Endothelial cell of umbilical vein (primary cell): ENCODE measurements at regions not wholly inside any gene's neighbourhood (a gene's known extent, or its start where the extent isn't known, plus 50 kb on each side); places are given as distances from the start of the nearest gene placed in this dataset.

ENCODE experiments used
- BruUV-seq: library from RNA; stranded (reverse); fragments of 400-500 nt; replicated peaks from 2 replicates; lab custom pipeline; 2021; lab: Mats Ljungman, UMichigan
- CTCF ChIA-PET: fragments of 300-600, 350-600 bp; sonication (Branson Sonifier 250); formaldehyde crosslinking; loops from one replicate; lab custom pipeline; 2021; ENCODE audit warnings: antibody characterized with exemption, inconsistent platforms; lab: Charles Lee
- POLR2A ChIA-PET: fragments of 300-600, 350-600 bp; sonication (Branson Sonifier 250); formaldehyde crosslinking; loops from one replicate; lab custom pipeline; 2021; ENCODE audit warnings: antibody characterized with exemption, inconsistent platforms; lab: Charles Lee
- DNase-seq: peaks from one replicate; pipeline ENCODE4 v3.0.0-alpha.2; 2011; ENCODE audit warnings: low read depth, low spot score
- FAIRE-seq: peaks from 2 replicates; lab custom pipeline; 2011; peaks lifted over from hg19 to GRCh38; lab: Jason Lieb, UNC
- H2AFZ ChIP-seq: 2 replicates; pipeline ENCODE4 v1.6.0; 2012; ENCODE audit warnings: low read depth, low read length, control low read depth, inconsistent platforms
- H3K27ac ChIP-seq: 2 replicates; pipeline ENCODE4 v1.5.1; 2011; ENCODE audit warnings: low read depth, mild to moderate bottlenecking, control low read depth, low read length, moderate library complexity; ENCODE audit not compliant: insufficient read depth
- H3K27me3 ChIP-seq, 2 experiments: 2 replicates each; pipeline versions ENCODE4 v1.6.0 to v1.6.1; 2011; ENCODE audit warnings: low read length in 2 of 2, mixed read lengths in 1 of 2; ENCODE audit not compliant: control insufficient read depth in 2 of 2, insufficient read depth in 2 of 2
- H3K36me3 ChIP-seq, 2 experiments: 2 replicates in 1 of 2; 3 replicates in 1 of 2; pipeline ENCODE4 v1.5.1; 2011; ENCODE audit warnings: low read length in 2 of 2, mild to moderate bottlenecking in 1 of 2, moderate library complexity in 1 of 2; ENCODE audit not compliant: control insufficient read depth in 2 of 2, insufficient read depth in 2 of 2; ENCODE audit errors: extremely low read depth in 1 of 2
- H3K4me1 ChIP-seq: 3 replicates; pipeline ENCODE4 v1.5.1; 2011; ENCODE audit warnings: mild to moderate bottlenecking, low read length; ENCODE audit not compliant: control insufficient read depth, insufficient read depth; ENCODE audit errors: extremely low read depth
- H3K4me2 ChIP-seq: 2 replicates; pipeline ENCODE4 v1.6.1; 2011; ENCODE audit warnings: low read length, control low read depth, mixed read lengths; ENCODE audit not compliant: insufficient read depth
- H3K4me3 ChIP-seq, 3 experiments: fragments of 200-600 bp in 1 of 3; sonication (generic), shearing (Covaris generic) in 1 of 3; replicated peaks in 1 of 3; 2 replicates each; pipeline ENCODE4 v1.5.1; 2011 to 2016; ENCODE audit warnings: control low read depth in 3 of 3, low read length in 3 of 3, mild to moderate bottlenecking in 2 of 3, inconsistent platforms in 1 of 3, low read depth in 1 of 3, moderate library complexity in 1 of 3; ENCODE audit not compliant: insufficient read depth in 1 of 3
- H3K79me2 ChIP-seq: 2 replicates; pipeline ENCODE4 v1.6.0; 2012; ENCODE audit warnings: low read length, inconsistent platforms; ENCODE audit not compliant: control insufficient read depth, insufficient read depth
- H3K9ac ChIP-seq: replicated peaks from 2 replicates; pipeline ENCODE3; 2011; ENCODE audit warnings: low read length, control low read depth; ENCODE audit not compliant: insufficient read depth; ENCODE audit errors: extremely low read depth
- H3K9me1 ChIP-seq: replicated peaks from 3 replicates; pipeline ENCODE4 v1.6.0; 2011; ENCODE audit warnings: mild to moderate bottlenecking, low read length; ENCODE audit not compliant: control insufficient read depth, insufficient read depth; ENCODE audit errors: extremely low read depth
- H3K9me3 ChIP-seq: replicated peaks from 2 replicates; pipeline ENCODE4 v1.5.1; 2012; ENCODE audit warnings: low read length, inconsistent platforms; ENCODE audit not compliant: control insufficient read depth, insufficient read depth
- H4K20me1 ChIP-seq: replicated peaks from 2 replicates; pipeline ENCODE3; 2011; ENCODE audit warnings: mild to moderate bottlenecking, low read length; ENCODE audit not compliant: control insufficient read depth, insufficient read depth; ENCODE audit errors: extremely low read depth
- EZH2 ChIP-seq: IDR thresholded peaks from 2 replicates; pipeline ENCODE4 v1.6.1; 2012; ENCODE audit warnings: borderline replicate concordance, low read depth, mild to moderate bottlenecking, moderate library complexity, low read length, inconsistent platforms; ENCODE audit not compliant: severe bottlenecking
- FOS ChIP-seq: IDR thresholded peaks from 2 replicates; pipeline ENCODE4 v1.6.1; 2011; ENCODE audit warnings: mild to moderate bottlenecking, low read length, moderate library complexity, borderline replicate concordance; ENCODE audit not compliant: insufficient read depth
- GATA2 ChIP-seq: IDR thresholded peaks from 2 replicates; pipeline ENCODE4 v1.7.0; 2011; ENCODE audit warnings: low read depth, mild to moderate bottlenecking, moderate library complexity, mixed read lengths, low read length; ENCODE audit not compliant: insufficient read length, insufficient read depth
- MYC ChIP-seq: IDR thresholded peaks from one replicate; pipeline ENCODE4 v1.6.1; 2011; ENCODE audit warnings: mild to moderate bottlenecking, low read depth, low read length
- POLR2A ChIP-seq: IDR thresholded peaks from 2 replicates; pipeline ENCODE4 v1.6.1; 2012; ENCODE audit warnings: low read depth, mild to moderate bottlenecking, control low read depth, low read length
- POLR2AphosphoS5 ChIP-seq: IDR thresholded peaks from 2 replicates; pipeline ENCODE4 v1.6.1; 2012; ENCODE audit warnings: low read depth, mild to moderate bottlenecking, control low read depth, low read length, moderate library complexity; ENCODE audit not compliant: insufficient read depth
- dilution Hi-C: fragments of 300-500 bp; cut with MboI; formaldehyde crosslinking; loops from one replicate; pipeline ENCODE4 v1.15.0; 2019; ENCODE audit warnings: low sequenced_read_pairs; ENCODE audit not compliant: extremely low pct_ligation_motif_present
- intact Hi-C: fragments of 100-400 bp; cut with micrococcal nuclease; formaldehyde crosslinking; loops from one replicate; pipeline ENCODE4 v1.10.0; 2022
- TF ChIP-seq, protein P1 (sequence below): IDR thresholded peaks from 2 replicates; pipeline ENCODE4 v1.6.1; 2011; ENCODE audit not compliant: insufficient read depth, insufficient read length
- TF ChIP-seq, protein P2 (sequence below), 2 donors: IDR thresholded peaks; 1 replicate in 1 of 2; 2 replicates in 1 of 2; pipeline ENCODE4 v1.5.1; 2011; ENCODE audit warnings: low read length in 2 of 2, mild to moderate bottlenecking in 2 of 2, moderate library complexity in 2 of 2, control low read depth in 1 of 2, inconsistent platforms in 1 of 2, low read depth in 1 of 2; ENCODE audit not compliant: insufficient read depth in 1 of 2; ENCODE audit errors: extremely low read depth in 1 of 2

DNA sequence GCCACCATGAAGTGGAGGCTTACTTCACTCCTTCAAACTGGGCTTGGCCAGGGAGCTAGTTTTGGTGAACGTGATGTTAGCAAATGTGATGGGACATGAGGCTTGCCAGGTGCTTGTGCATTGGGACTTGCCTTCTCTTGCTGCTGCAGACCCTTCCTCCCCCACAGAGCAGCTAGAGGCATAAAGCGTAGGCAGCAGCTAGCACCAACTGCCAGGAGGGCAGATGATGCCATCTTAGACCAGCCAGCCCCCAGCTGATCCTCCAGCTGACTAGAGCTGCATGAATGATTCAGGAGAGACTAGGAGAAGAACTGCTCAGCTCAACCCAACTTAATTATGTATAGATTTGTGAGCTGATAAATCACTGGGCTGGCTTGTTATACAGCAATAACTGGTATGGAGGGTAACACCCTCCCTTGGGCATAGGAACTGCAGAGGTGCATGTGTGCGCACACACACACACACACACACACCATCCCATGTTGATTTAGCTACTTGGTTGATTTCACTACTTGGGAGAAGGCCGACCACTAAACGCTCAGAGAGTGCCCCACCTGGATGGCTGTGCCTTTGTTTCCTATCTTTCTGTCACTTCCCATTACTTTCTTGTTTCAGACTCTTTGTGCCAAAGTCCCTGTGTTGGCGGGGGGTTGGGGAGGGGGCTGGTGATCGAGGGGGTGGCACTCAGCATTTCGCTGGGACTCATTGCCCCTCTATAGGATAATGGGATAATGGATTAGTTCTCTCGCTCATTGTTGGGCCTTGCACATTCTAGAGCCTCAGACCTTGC is 202.8 kb downstream of the ADAMTS15 start:
- H3K4me2 ChIP-seq, result no peak overlapping the region
- POLR2A ChIA-PET, result no interaction called here
- H4K20me1 ChIP-seq, result no peaks in the 10 kb centered on the region
- no peak overlapping the region for H2AFZ ChIP-seq
- BruUV-seq, result no TSS peak
- TF ChIP-seq, protein P1, sequence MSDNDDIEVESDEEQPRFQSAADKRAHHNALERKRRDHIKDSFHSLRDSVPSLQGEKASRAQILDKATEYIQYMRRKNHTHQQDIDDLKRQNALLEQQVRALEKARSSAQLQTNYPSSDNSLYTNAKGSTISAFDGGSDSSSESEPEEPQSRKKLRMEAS, result no peak
- TF ChIP-seq MYC (no peak), FOS (no peak), POLR2A (no peak), EZH2 (no peak), POLR2AphosphoS5 (no peak), GATA2 (no peak)
- TF ChIP-seq, protein P2, sequence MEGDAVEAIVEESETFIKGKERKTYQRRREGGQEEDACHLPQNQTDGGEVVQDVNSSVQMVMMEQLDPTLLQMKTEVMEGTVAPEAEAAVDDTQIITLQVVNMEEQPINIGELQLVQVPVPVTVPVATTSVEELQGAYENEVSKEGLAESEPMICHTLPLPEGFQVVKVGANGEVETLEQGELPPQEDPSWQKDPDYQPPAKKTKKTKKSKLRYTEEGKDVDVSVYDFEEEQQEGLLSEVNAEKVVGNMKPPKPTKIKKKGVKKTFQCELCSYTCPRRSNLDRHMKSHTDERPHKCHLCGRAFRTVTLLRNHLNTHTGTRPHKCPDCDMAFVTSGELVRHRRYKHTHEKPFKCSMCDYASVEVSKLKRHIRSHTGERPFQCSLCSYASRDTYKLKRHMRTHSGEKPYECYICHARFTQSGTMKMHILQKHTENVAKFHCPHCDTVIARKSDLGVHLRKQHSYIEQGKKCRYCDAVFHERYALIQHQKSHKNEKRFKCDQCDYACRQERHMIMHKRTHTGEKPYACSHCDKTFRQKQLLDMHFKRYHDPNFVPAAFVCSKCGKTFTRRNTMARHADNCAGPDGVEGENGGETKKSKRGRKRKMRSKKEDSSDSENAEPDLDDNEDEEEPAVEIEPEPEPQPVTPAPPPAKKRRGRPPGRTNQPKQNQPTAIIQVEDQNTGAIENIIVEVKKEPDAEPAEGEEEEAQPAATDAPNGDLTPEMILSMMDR (IDR thresholded peaks at IDR 0.05; ENCODE audit: extremely low read depth in 1 of 2, insufficient read depth in 1 of 2, low read depth in 1 of 2, low read length in 2 of 2), result no peak
- FAIRE-seq (no peak), DNase-seq (no peak)
- H3K9ac ChIP-seq, result no peak overlapping the region
- CTCF ChIA-PET, result interaction anchor here (0.7 to 1.1 kb wide), 2 partner anchors 15 to 135 kb away, joined by 3 to 5 read pairs; no protein-coding TSS in a partner anchor
- intact Hi-C loops, result no loop called here
- no peaks in the 10 kb centered on the region for H3K9me3 ChIP-seq
- no peaks in the 10 kb centered on the region for H3K36me3 ChIP-seq
- peaks cover 0 to 4% of the 10 kb centered on the region in 2 experiments for H3K27me3 ChIP-seq
- no peaks in the 10 kb centered on the region for H3K79me2 ChIP-seq
- H3K9me1 ChIP-seq, result no peaks in the 10 kb centered on the region
- no peak overlapping the region for H3K4me3 ChIP-seq
- dilution Hi-C loops, result no loop called here
- H3K4me1 ChIP-seq, result no peaks in the 10 kb centered on the region
- no peak overlapping the region for H3K27ac ChIP-seq
